ENCODE measurements at regions not wholly inside any gene's neighbourhood (a gene's known extent, or its start where the extent isn't known, plus 50 kb on each side); places are given as distances from the start of the nearest gene placed in this dataset.

DNA sequence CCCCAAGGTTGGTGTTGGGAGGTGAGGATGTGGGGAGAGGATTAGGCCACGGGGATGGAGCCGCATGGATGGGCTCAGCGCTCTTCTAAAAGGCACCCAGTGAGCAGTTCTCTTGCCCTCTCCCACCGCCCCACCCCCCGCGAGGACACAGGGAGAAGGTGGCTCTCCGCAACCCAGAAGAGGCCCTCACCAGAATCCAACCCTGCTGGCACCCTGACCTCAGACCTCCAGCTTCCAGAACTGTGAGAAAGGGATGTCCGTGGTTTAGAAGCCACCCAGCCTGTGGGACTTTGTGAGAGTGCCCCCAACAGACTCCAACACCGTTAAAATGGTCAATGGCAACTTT, 242.8 kb upstream of the PPP2R2D start:
- DNase-seq (ENCODE audit: low read depth): no peak
- TF ChIP-seq, protein P1, sequence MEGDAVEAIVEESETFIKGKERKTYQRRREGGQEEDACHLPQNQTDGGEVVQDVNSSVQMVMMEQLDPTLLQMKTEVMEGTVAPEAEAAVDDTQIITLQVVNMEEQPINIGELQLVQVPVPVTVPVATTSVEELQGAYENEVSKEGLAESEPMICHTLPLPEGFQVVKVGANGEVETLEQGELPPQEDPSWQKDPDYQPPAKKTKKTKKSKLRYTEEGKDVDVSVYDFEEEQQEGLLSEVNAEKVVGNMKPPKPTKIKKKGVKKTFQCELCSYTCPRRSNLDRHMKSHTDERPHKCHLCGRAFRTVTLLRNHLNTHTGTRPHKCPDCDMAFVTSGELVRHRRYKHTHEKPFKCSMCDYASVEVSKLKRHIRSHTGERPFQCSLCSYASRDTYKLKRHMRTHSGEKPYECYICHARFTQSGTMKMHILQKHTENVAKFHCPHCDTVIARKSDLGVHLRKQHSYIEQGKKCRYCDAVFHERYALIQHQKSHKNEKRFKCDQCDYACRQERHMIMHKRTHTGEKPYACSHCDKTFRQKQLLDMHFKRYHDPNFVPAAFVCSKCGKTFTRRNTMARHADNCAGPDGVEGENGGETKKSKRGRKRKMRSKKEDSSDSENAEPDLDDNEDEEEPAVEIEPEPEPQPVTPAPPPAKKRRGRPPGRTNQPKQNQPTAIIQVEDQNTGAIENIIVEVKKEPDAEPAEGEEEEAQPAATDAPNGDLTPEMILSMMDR (IDR thresholded peaks at IDR 0.05; ENCODE audit: control insufficient read depth, insufficient read depth, low read depth, low read length, missing control alignments): no peak
- no peak overlapping the region for H3K4me3 ChIP-seq (ENCODE audit: control insufficient read depth, low read depth, low read length)

DNA sequence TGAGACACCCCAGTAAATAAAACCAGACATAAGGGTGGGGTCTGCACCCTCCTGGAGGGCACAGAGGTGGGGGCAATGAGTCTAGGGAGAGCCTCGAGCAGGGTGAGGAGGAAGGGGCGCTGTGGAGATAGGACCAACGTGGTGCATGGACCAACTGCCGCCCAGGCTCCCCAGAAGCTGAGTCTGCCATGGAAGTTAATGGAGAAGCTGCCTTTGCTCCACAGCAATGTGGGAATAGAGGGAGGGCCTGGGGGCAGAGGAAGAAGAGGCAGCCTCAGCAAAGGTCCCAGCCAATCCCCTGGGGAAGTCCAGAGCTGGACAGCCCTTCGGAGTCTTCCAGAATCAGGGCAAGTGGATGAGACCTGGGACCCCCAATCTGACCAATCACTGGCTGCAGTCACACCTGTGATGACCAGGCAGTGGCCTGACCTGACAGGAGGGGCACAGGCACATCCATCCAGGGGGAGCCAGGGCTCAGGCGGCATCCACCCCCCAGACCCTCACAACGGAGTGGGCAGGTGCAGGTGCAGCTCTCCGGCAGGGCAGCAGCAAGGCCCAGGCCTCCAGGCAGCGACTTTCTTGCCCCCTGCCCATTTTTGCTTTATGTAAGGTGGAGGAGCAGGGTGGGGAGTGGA, 242.2 kb upstream of the PPP2R2D start:
- no peak for DNase-seq (ENCODE audit: low read depth)
- TF ChIP-seq, protein P1 (IDR thresholded peaks at IDR 0.05; ENCODE audit: control insufficient read depth, insufficient read depth, low read depth, low read length, missing control alignments): no peak
- no peak overlapping the region for H3K4me3 ChIP-seq (ENCODE audit: control insufficient read depth, low read depth, low read length)

DNA sequence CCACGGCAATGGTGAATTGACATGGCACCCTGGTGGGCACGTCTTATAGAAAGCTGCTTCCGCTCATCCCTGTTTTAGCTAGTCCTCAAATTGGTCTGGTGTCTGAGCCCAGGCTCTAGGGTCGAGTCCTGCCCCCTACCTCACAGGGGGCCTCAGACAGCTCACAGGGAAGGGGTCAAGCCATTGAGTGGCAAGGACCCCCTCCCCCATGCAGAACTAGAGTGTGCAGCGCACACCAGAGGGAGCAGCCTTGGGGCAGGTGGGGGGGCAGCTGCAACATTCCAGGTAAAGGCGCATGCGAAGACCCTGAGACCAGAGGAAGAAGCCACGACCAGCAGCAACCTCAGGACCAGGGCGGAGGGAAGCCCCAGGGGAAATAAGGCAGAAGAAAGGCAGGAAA, 240.4 kb upstream of the PPP2R2D start:
- TF ChIP-seq, protein P1 (IDR thresholded peaks at IDR 0.05; ENCODE audit: control insufficient read depth, insufficient read depth, low read depth, low read length, missing control alignments): no peak
- DNase-seq (ENCODE audit: low read depth): no peak
- H3K4me3 ChIP-seq (ENCODE audit: control insufficient read depth, low read depth, low read length): no peak overlapping the region

DNA sequence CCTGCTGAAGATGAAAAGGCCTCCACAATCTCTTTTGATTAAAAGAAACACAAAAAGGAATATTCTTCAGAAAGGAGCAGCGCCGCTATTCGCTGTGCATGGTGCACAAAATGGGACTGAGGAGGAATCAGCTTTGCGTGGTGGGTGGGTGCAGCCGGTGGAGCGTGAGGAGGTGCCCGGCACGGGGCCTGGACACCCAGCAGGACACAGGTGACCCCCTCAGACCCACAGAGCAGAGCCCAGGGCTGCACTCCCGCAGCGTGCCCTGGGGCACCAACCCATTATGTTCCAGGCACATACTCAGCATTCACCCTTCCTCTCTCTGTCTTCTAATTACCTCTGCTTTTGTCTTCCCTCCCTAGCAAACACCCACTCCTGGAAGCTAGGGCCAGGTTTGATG, 238.0 kb upstream of the PPP2R2D start:
- no peak for DNase-seq (ENCODE audit: low read depth)
- H3K4me3 ChIP-seq (ENCODE audit: control insufficient read depth, low read depth, low read length): no peak overlapping the region
- TF ChIP-seq, protein P1 (IDR thresholded peaks at IDR 0.05; ENCODE audit: control insufficient read depth, insufficient read depth, low read depth, low read length, missing control alignments): no peak

DNA sequence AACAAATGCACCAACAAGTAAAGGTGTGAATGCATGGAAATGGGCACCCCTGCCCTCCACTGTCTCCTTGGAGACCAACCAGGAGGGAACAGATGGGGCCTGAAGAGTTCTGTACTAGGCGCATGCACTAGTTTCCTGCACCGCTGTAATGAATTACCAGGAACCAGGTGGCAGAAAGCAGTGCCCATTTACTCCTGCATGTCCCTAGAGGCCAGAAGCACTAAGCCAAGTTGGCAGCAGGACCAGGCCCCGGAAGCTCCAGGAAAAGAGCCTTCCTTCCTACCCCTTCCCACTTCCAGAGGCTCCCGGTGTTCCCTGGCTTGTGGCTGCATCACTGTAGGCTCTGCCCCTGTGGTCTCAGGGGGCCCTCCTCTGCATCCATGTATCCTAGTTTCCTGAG, 237.5 kb upstream of the PPP2R2D start:
- H3K4me3 ChIP-seq (ENCODE audit: control insufficient read depth, low read depth, low read length): no peak overlapping the region
- DNase-seq (ENCODE audit: low read depth): no peak
- TF ChIP-seq, protein P1 (IDR thresholded peaks at IDR 0.05; ENCODE audit: control insufficient read depth, insufficient read depth, low read depth, low read length, missing control alignments): no peak

DNA sequence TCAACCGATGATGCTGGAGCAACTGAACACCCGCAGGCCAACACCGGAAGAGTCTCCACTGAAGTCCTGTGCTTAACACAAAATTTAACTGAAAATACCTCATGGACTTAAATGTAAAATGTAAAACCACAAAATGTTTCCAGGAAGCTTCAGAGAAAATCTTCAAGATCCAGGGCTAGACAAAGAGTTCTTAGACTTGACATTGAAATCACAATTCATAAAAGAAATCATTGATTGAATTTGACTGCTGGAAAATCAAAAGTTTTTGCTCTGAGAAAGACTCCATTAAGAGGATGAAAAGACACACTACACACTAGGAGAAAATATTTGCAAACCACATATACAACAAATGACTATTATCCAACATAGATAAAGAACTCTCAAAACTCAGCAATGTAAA, 234.7 kb upstream of the PPP2R2D start:
- no peak for DNase-seq (ENCODE audit: low read depth)
- no peak overlapping the region for H3K4me3 ChIP-seq (ENCODE audit: control insufficient read depth, low read depth, low read length)

More for the DNA sequence above, 234.7 kb upstream of the PPP2R2D start:
- TF ChIP-seq, protein P1 (IDR thresholded peaks at IDR 0.05; ENCODE audit: control insufficient read depth, insufficient read depth, low read depth, low read length, missing control alignments): no peak

All from AG09309 (cell line).